Esophagus squamous epithelium (tissue), 4 donors: ENCODE measurements at regions not wholly inside any gene's neighbourhood (a gene's known extent, or its start where the extent isn't known, plus 50 kb on each side); places are given as distances from the start of the nearest gene placed in this dataset.

Experiments
- POLR2A ChIP-seq, 4 donors: fragments of 450-650 bp; IDR thresholded peaks; one replicate each; pipeline ENCODE4 v1.6.1; 2017; ENCODE audit warnings: antibody characterized with exemption in 4 of 4, mild to moderate bottlenecking in 4 of 4, moderate library complexity in 3 of 4
- TF ChIP-seq, protein P1 (sequence below), 6 experiments: fragments of 450-650 bp in 4 of 6; fragments of 200-600 bp in 2 of 6; sonication (generic) in 2 of 6; IDR thresholded peaks; one replicate each; pipeline ENCODE4 v1.5.1; 2016 to 2019; ENCODE audit warnings: antibody characterized with exemption in 6 of 6, mild to moderate bottlenecking in 4 of 6, moderate library complexity in 4 of 6

DNA sequence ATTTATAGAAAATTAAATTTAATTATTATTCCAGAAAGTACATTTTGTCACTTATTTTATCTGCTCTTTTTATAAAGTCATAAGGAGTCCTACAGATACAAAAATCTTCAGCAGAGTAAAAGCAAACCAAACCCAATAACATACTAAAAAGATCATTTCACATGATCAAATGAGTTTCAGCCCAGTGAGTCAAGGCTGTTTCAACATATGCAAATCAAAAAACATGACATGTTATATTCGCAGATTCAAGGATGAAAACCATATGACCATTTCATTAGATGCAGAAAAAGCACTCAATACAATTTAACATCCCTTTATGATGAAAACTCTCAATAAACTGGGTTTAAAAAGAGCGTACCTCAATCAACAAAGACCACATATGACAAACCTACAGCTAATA is 214.3 kb downstream of the FAT4 start:
- TF ChIP-seq, protein P1, sequence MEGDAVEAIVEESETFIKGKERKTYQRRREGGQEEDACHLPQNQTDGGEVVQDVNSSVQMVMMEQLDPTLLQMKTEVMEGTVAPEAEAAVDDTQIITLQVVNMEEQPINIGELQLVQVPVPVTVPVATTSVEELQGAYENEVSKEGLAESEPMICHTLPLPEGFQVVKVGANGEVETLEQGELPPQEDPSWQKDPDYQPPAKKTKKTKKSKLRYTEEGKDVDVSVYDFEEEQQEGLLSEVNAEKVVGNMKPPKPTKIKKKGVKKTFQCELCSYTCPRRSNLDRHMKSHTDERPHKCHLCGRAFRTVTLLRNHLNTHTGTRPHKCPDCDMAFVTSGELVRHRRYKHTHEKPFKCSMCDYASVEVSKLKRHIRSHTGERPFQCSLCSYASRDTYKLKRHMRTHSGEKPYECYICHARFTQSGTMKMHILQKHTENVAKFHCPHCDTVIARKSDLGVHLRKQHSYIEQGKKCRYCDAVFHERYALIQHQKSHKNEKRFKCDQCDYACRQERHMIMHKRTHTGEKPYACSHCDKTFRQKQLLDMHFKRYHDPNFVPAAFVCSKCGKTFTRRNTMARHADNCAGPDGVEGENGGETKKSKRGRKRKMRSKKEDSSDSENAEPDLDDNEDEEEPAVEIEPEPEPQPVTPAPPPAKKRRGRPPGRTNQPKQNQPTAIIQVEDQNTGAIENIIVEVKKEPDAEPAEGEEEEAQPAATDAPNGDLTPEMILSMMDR (IDR thresholded peaks at IDR 0.05) = no peak
- no peak for TF ChIP-seq POLR2A (IDR thresholded peaks at IDR 0.05)
